GM19025 (cell line): ENCODE measurements at regions not wholly inside any gene's neighbourhood (a gene's known extent, or its start where the extent isn't known, plus 50 kb on each side); places are given as distances from the start of the nearest gene placed in this dataset.
"Not testable (repeated sequence)": the region's sequence is repeated elsewhere in the genome, so short reads cannot be mapped to it uniquely, and the experiment has no call there.

ENCODE experiments used
- ATAC-seq: cut with Tn5 transposase; IDR thresholded peaks from one replicate; pipeline ENCODE4 v1.9.1; 2021; ENCODE audit warnings: mild to moderate bottlenecking, low read depth, moderate library complexity; ENCODE audit not compliant: unreplicated experiment

- ATAC-seq: no peak
Observed at GRCh38 chr14:30153717-30154116, 226.1 kb upstream of the PRKD1 start.

- ATAC-seq: no peak
Observed at GRCh38 chr14:30156571-30156970, 228.9 kb upstream of the PRKD1 start.

GRCh38 chr14:30158299-30158698 lies 230.7 kb upstream of the PRKD1 start:
- ATAC-seq: no peak

DNA sequence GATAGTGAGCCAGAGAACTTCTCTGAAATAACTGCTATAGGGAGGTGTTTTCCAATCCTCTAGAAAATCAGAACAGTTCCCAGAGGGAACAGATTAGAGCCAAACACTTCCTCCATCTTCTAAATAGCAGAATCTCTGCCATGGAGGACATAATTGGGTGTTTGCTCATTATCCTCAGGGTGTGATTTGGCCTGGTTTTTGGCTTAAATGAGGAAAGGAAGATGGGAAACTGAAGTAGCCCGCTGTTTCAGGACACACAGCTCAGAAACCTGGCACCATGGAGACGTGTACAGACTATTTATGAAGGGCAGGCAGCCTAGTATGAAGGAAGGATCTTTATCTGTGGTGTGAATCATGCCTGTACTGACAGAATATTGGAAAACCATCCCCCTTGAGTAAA lies 231.7 kb upstream of the PRKD1 start:
- no peak for ATAC-seq

DNA sequence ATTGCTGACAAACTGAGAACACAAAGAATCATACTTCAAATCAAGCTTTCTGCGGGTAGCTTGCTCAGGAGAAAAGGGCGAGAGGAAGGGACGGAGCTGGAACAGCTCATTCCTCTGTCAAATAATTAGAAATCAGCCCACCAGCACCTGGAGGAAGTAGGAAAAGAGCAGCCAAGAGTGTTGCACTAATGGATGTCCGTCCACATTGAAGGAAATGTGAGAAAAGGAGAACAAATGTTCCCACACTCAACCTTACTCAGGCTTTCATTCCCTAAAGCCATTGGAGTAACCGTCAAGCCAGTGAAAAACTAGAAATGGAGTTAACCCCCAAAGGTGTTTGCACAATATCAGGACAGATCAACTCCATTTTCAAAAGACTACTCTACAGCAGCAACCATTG lies 233.0 kb upstream of the PRKD1 start:
- no peak for ATAC-seq

DNA sequence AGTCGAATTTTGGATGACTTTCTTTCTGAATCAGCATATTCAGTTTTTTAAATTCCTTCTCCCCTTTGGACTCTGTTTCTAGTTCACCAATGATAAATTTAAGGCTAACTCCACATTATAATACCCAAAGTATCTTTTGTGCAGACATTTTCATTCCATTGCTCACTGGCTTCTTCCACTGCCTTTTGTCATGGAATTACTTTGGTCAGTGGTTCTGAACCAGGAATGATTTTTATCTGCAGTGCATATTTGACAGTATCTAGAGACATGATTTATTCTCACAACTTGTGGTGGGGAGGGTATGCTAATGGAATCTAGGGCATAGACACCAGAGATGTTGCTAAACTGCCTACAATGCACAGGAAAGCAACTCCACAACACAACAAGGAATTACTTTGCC lies 234.4 kb upstream of the PRKD1 start:
- ATAC-seq: no peak

GRCh38 chr14:30165255-30165654 lies 237.6 kb upstream of the PRKD1 start:
- no peak for ATAC-seq

- no peak for ATAC-seq
Observed at GRCh38 chr14:30177781-30178180, 250.1 kb upstream of the PRKD1 start.

DNA sequence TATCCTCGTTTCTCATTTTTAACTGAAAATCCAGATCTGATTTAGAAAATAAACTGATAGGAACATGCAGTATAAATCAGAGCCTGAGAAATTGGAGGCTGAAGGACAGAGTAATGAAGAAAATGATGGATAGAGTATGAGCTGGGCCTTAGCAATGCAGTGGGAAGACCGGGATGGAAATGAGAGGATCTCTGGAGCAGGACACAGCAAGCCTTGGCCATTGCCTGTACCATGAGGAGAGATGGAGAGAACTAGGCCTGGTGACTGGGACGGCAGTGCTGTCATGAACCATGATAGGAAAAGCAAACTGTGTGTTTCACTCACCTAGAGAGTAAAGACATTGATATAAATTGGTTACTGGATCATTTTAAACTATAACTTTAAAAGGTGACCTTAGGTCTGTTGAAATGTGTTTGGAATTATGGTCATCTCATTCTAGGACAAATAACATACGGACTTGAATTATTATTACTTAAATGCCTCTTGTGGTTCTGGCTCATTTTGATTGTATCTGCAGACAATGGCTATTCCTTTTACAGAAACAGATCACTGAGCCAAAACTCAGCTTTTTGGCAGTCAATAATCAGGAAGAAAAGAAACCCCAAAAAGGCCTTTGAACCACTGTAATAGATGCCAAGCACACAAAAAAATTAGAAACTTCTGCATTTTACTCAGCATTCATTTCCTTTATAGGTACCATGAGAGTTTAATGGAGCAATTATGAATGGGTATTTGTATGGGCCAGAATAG lies 251.9 kb upstream of the PRKD1 start:
- ATAC-seq: no peak

- ATAC-seq: no peak
Observed at GRCh38 chr14:30180219-30180618, 252.6 kb upstream of the PRKD1 start.

GRCh38 chr14:30185832-30186231 lies 258.2 kb upstream of the PRKD1 start:
- ATAC-seq: no peak

DNA sequence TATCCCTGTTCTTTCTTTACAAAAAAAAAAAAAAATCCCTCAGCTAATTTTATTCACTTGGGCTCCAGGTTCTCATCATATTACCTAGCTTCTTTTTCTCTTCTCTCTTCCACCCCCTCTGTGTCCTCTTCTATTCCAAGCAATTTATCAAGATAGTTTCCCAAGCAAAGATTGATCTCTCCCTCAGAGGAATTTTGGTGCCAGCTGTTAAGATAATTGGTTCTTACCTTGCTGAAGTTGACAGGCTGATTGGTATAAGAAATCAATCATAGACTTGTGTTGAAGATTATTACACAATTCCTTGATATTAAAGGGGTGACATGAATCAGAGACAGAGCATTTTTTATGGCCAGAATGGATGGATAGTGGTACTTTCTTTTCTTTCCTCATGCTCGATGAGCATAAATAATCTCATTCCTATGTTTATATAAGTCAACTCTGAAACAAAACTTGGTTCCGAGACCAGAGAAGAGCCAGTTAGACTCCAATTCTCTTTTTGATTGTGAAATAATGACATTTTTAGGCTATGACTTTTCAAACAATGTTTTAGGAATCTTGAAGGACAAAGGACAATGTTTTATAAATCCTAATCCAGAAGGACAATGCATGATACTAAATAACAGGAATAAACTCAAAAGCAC lies 264.1 kb upstream of the PRKD1 start:
- no peak for ATAC-seq

GRCh38 chr14:30193101-30193500 lies 265.5 kb upstream of the PRKD1 start:
- ATAC-seq: no peak

- ATAC-seq: no peak
Observed at GRCh38 chr14:30193845-30194501, 266.3 kb upstream of the PRKD1 start.

DNA sequence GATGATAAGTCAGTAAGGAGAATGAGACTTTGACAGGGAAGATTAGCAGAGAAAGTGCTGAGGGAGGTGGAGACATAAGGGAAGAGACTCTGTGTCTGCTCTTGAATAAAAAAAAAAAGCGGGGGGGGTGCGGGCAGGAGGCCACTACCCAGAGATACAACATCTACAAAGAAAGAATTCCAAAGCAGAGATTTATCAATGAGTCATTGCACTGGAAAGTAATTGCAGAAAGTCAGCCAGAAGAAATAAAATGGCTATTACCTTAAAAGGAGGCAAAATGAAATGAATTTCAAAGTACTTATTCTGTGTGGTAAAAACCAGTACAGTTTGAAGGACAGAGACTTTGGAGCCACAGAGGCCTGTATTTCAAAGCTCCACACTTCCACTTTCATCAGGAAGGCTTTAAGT lies 267.1 kb upstream of the PRKD1 start:
- ATAC-seq: no peak

DNA sequence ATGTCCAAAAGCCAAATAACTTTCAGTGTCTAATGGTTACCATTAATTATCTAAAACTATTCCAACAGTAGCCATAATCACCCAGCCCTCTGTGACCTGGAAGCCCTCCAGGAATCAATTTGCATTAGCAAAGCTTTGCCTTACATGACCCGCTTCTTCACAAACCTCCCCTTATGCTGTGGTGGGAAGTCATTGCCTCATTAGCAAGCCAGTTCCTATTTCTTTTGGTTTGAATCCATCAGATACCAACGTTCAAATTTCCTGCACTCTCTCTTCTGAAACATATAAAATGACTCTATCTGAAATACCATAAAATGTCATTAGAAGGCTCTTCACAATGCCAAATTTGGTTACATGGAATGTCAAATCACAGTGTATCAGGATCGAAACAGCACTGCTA lies 268.3 kb upstream of the PRKD1 start:
- ATAC-seq: no peak

DNA sequence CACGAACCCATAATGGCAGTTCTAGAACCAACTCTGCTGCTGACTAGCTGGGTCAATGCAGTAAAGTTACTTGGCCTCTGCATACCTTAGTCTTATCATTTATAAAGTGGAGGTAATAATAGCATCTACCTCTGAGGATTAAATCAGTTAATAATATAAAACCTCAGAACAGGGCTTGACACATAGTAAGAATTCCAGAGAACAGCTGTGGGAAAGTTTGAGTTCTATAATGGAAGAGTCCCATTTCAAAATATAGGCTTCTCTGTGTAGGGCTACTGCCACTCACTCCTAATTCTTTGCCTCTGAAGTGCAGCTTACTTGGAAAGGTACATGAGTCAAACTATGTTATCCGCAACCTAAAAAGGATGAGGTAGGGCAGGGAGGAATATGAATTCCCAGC lies 269.2 kb upstream of the PRKD1 start:
- no peak for ATAC-seq

- ATAC-seq: not testable (repeated sequence)
Observed at GRCh38 chr14:30198720-30199119, 271.1 kb upstream of the PRKD1 start.

DNA sequence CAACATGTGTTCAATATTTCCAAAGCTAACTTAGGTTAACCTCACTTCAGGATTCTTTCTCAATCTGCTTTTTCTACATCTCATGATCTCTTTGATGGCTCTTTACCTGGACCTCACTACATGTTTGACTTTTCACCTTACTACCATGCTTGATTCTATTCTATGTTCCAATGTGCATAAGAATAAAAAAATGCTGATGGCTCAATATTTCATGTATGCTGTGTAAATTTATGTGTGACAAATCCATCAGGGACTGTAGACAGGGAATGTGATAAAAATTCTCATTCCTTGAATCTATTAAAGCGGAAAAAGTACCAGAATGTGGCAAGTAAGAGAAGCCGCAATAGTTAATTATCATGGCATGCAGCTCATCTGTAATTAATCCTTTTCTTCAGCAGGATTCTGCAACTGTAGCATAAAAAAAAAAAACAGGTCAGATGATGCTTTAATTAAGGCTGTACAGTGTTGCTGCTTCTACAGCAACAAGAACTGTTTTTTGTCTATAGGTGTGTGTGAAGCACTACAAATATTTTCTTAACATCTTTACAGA lies 276.9 kb upstream of the PRKD1 start:
- no peak for ATAC-seq

DNA sequence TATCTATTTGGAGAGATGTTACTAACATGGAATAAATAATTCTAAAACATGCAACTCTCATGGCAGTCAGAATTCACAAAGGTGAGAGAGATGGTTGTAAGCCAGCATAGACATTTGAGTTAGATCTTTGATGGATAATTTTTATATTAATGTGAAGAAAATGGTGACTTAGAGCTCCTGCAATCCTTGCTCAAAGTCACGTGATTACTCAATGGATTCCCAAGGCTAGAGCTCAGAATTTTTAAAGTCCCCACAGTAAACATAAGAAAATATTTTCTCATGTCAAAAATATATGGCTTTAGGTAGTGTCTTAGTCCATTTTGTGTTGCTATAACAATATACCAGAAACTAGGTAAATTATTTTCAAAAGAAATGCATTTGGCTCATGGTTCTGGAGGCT lies 281.5 kb upstream of the PRKD1 start:
- ATAC-seq: no peak

- ATAC-seq: no peak
Observed at GRCh38 chr14:30210630-30211029, 283.0 kb upstream of the PRKD1 start.

- no peak for ATAC-seq
Observed at GRCh38 chr14:30211326-30211725, 283.7 kb upstream of the PRKD1 start.
